Panc1 (cell line): ENCODE measurements at regions not wholly inside any gene's neighbourhood (a gene's known extent, or its start where the extent isn't known, plus 50 kb on each side); places are given as distances from the start of the nearest gene placed in this dataset.
"Not testable (repeated sequence)": the region's sequence is repeated elsewhere in the genome, so short reads cannot be mapped to it uniquely, and the experiment has no call there.

Experiments used
- CTCF ChIP-seq: fragments of 450-650 bp; IDR thresholded peaks from 2 replicates; pipeline ENCODE4 v1.5.1; 2017; ENCODE audit warnings: mild to moderate bottlenecking
- POLR2AphosphoS5 ChIP-seq: IDR thresholded peaks from 2 replicates; pipeline ENCODE4 v1.6.1; 2012; ENCODE audit warnings: mild to moderate bottlenecking, low read depth, low read length, moderate library complexity

- TF ChIP-seq CTCF, POLR2AphosphoS5: not testable (repeated sequence)
These were observed 442.0 kb upstream of the MYT1L start for GRCh38 chr2:2773080-2773479.
